Trophoblast cell (in vitro differentiated cells and primary cell): ENCODE measurements at regions not wholly inside any gene's neighbourhood (a gene's known extent, or its start where the extent isn't known, plus 50 kb on each side); places are given as distances from the start of the nearest gene placed in this dataset.

Experiments
- DNase-seq, 2 donors: peaks; one replicate each; pipeline ENCODE4 v3.0.0-alpha.2; 2016
- H2AFZ ChIP-seq: 2 replicates; pipeline ENCODE4 v1.6.1; 2013; ENCODE audit warnings: low read length, moderate library complexity, mild to moderate bottlenecking; ENCODE audit not compliant: insufficient read depth, poor library complexity
- H2AK5ac ChIP-seq: 2 replicates; pipeline ENCODE4 v1.6.1; 2013; ENCODE audit warnings: mild to moderate bottlenecking, low read length
- H2BK120ac ChIP-seq: 2 replicates; pipeline ENCODE4 v1.6.1; 2013; ENCODE audit warnings: low read length, mild to moderate bottlenecking, moderate library complexity; ENCODE audit not compliant: insufficient read depth, poor library complexity
- H2BK12ac ChIP-seq: 2 replicates; pipeline ENCODE4 v1.6.1; 2013; ENCODE audit warnings: mild to moderate bottlenecking, low read length, moderate library complexity
- H2BK5ac ChIP-seq: 2 replicates; pipeline ENCODE4 v1.6.1; 2013; ENCODE audit warnings: low read length, low read depth, moderate library complexity, mild to moderate bottlenecking; ENCODE audit not compliant: poor library complexity
- H3K14ac ChIP-seq: 2 replicates; pipeline ENCODE4 v1.6.1; 2013; ENCODE audit warnings: mild to moderate bottlenecking, low read length
- H3K18ac ChIP-seq: 2 replicates; pipeline ENCODE4 v1.6.1; 2013; ENCODE audit warnings: mild to moderate bottlenecking, low read length
- H3K23ac ChIP-seq: 2 replicates; pipeline ENCODE4 v1.6.1; 2013; ENCODE audit warnings: low read length
- H3K27ac ChIP-seq: 2 replicates; pipeline ENCODE4 v1.5.1; 2013; ENCODE audit warnings: low read depth, mild to moderate bottlenecking, inconsistent platforms, low read length, moderate library complexity
- H3K27me3 ChIP-seq: 2 replicates; pipeline ENCODE4 v1.6.1; 2013; ENCODE audit warnings: inconsistent platforms, mild to moderate bottlenecking, low read length, moderate library complexity; ENCODE audit not compliant: insufficient read depth
- H3K36me3 ChIP-seq, 2 experiments: 1 replicate in 1 of 2; 2 replicates in 1 of 2; pipeline ENCODE4 v1.6.1; 2013; ENCODE audit warnings: low read length in 2 of 2, mild to moderate bottlenecking in 2 of 2, moderate library complexity in 1 of 2; ENCODE audit not compliant: insufficient read depth in 2 of 2, control insufficient read depth in 1 of 2
- H3K4ac ChIP-seq: 2 replicates; pipeline ENCODE4 v1.6.1; 2013; ENCODE audit warnings: low read depth, mild to moderate bottlenecking, low read length, moderate library complexity
- H3K4me1 ChIP-seq, 2 experiments: 1 replicate in 1 of 2; 2 replicates in 1 of 2; pipeline ENCODE4 v1.6.1; 2013; ENCODE audit warnings: low read length in 2 of 2, mild to moderate bottlenecking in 2 of 2, moderate library complexity in 1 of 2; ENCODE audit not compliant: insufficient read depth in 2 of 2, control insufficient read depth in 1 of 2
- H3K4me2 ChIP-seq: 2 replicates; pipeline ENCODE4 v1.6.1; 2013; ENCODE audit warnings: inconsistent platforms, mild to moderate bottlenecking, low read length, moderate library complexity
- H3K4me3 ChIP-seq: 2 replicates; pipeline ENCODE4 v1.5.1; 2013; ENCODE audit warnings: mild to moderate bottlenecking, low read depth, low read length, inconsistent platforms
- H3K79me1 ChIP-seq: one replicate; pipeline ENCODE4 v1.6.1; 2013; ENCODE audit warnings: low read length
- H3K79me2 ChIP-seq: 2 replicates; pipeline ENCODE4 v1.6.1; 2013; ENCODE audit warnings: low read length, mild to moderate bottlenecking; ENCODE audit not compliant: control insufficient read depth, insufficient read depth, poor library complexity
- H3K9ac ChIP-seq: 2 replicates; pipeline ENCODE4 v1.6.1; 2013; ENCODE audit warnings: mild to moderate bottlenecking, low read length
- H3K9me3 ChIP-seq: 2 replicates; pipeline ENCODE4 v1.6.1; 2013; ENCODE audit warnings: low read depth, mild to moderate bottlenecking, control low read depth, inconsistent platforms, low read length; ENCODE audit not compliant: insufficient read depth
- H4K12ac ChIP-seq: 2 replicates; pipeline ENCODE4 v1.6.1; 2013; ENCODE audit warnings: low read depth, mild to moderate bottlenecking, low read length, moderate library complexity
- H4K8ac ChIP-seq: 2 replicates; pipeline ENCODE4 v1.6.1; 2013; ENCODE audit warnings: low read depth, mild to moderate bottlenecking, low read length, moderate library complexity
- H4K91ac ChIP-seq: one replicate; pipeline ENCODE4 v1.6.1; 2013; ENCODE audit warnings: low read depth, mild to moderate bottlenecking, low read length, moderate library complexity
- WGBS: extraction: QIAGEN DNeasy Blood & Tissue Kit; methylation state at CpG from one replicate; pipeline ENCODE4 v1.1.7; 2013; ENCODE audit warnings: missing lambda C conversion rate; ENCODE audit not compliant: insufficient read length, insufficient coverage; ENCODE audit errors: extremely low coverage; 5-methylcytosine and 5-hydroxymethylcytosine counted together

DNA sequence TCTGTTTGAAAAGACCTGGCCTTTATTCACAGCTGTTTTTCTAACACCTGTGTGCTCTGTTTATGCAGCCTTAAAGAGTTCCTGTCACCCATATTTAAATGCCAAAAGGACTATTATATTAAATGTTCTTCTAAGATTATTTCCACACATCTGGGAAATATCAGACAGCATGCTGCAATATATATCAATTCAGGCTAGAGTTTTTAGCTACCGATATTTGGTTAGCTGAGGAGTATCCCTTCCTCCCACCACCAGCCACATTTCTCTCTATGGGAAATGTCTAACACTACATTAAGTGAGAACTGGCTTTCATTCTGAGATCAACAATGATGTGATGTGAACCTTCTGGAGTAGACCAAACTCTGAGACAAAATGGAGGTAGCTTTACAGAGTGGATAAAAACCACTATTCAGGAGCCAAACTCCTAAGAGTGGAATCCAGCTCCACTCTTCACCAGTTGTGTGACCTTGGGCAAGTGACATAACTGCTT lies 509.2 kb downstream of the ZNF608 start:
- no peak for DNase-seq
- Histone ChIP-seq H3K23ac (no peak overlapping the region), H3K9ac (no peak overlapping the region), H3K4me3 (no peak overlapping the region), H3K79me1 (no peaks in the 10 kb centered on the region), H4K91ac (no peak overlapping the region), H3K18ac (no peak overlapping the region), H3K14ac (no peak overlapping the region), H2BK5ac (no peak overlapping the region), H2AK5ac (no peak overlapping the region), H3K4me2 (no peak overlapping the region), H3K9me3 (no peaks in the 10 kb centered on the region), H3K36me3 (no peaks in the 10 kb centered on the region), H3K4me1 (no peaks in the 10 kb centered on the region), H2BK120ac (no peak overlapping the region), H4K12ac (no peak overlapping the region), H4K8ac (no peak overlapping the region), H2AFZ (no peak overlapping the region), H2BK12ac (no peak overlapping the region), H3K4ac (no peak overlapping the region), H3K27ac (no peak overlapping the region), H3K27me3 (no peaks in the 10 kb centered on the region), H3K79me2 (no peaks in the 10 kb centered on the region)
- WGBS: no CpG with 5 or more reads among the region's 1 CpG

GRCh38 chr5:124236361-124237205 lies 509.9 kb downstream of the ZNF608 start:
- no peak overlapping the region for H2BK12ac ChIP-seq
- no peak overlapping the region for H4K12ac ChIP-seq
- H3K9ac ChIP-seq: no peak overlapping the region
- no peak overlapping the region for H2BK120ac ChIP-seq
- no peaks in the 10 kb centered on the region for H3K4me1 ChIP-seq
- DNase-seq: no peak
- no peak overlapping the region for H2BK5ac ChIP-seq
- H3K79me1 ChIP-seq: no peaks in the 10 kb centered on the region
- H4K8ac ChIP-seq: no peak overlapping the region
- no peak overlapping the region for H3K4me3 ChIP-seq
- no peak overlapping the region for H2AFZ ChIP-seq
- H3K36me3 ChIP-seq: no peaks in the 10 kb centered on the region
- WGBS: no CpG with 5 or more reads among the region's 3 CpGs
- H3K27ac ChIP-seq: no peak overlapping the region
- no peak overlapping the region for H3K14ac ChIP-seq
- no peak overlapping the region for H3K23ac ChIP-seq
- H3K27me3 ChIP-seq: no peaks in the 10 kb centered on the region
- H3K18ac ChIP-seq: no peak overlapping the region
- H3K4ac ChIP-seq: no peak overlapping the region
- no peaks in the 10 kb centered on the region for H3K79me2 ChIP-seq
- H3K4me2 ChIP-seq: no peak overlapping the region
- no peaks in the 10 kb centered on the region for H3K9me3 ChIP-seq
- H4K91ac ChIP-seq: no peak overlapping the region
- H2AK5ac ChIP-seq: no peak overlapping the region

- no peak overlapping the region for H3K4me2 ChIP-seq
- DNase-seq: no peak
- no CpG with 5 or more reads among the region's 6 CpGs for WGBS
Observed at GRCh38 chr5:124235576-124235975, 510.9 kb downstream of the ZNF608 start.

DNA sequence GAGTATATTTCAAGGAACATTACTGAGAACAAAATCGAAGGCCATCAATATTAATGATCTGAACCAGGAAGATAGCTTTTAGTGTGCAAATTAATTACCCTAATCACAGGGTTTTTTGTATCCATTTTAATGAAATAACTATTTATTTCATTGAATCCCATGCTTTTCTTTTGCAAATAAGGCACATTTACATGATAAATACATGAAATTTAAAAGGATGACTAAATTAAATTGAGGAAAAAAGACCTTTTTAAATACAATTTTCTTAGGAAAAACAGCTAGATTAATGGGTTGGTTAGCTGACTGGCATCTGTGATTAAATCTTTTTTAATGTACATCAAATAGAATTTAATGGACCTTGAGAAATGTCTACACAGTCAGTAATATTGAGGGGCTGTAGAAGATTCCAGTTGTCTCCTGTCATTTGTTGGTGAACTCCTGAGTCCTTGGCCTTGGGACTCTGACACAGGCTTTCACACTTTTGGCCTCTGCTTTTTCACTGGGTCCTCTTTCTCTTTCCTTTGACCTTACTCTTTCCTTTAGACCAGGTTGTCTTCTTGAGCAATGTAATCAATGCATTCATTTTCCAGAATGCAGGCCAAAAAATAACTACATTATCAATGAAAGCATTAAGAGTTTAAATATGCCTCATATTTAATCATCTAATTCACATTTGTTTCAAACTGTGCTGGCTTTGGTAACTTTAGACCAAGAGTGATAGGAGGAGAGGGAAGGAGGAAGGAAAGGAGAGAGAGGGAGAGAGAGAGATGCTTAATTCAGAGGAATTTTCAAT lies 511.5 kb downstream of the ZNF608 start:
- Histone ChIP-seq H3K14ac (no peak overlapping the region), H3K23ac (no peak overlapping the region), H4K91ac (no peak overlapping the region), H3K27me3 (no peaks in the 10 kb centered on the region), H2BK12ac (no peak overlapping the region), H3K4me2 (no peak overlapping the region), H3K27ac (no peak overlapping the region), H3K79me2 (no peaks in the 10 kb centered on the region), H3K79me1 (no peaks in the 10 kb centered on the region), H2AK5ac (no peak overlapping the region), H3K4me1 (no peaks in the 10 kb centered on the region), H4K12ac (no peak overlapping the region), H3K9me3 (no peaks in the 10 kb centered on the region), H3K18ac (no peak overlapping the region), H2BK5ac (no peak overlapping the region), H2AFZ (no peak overlapping the region), H2BK120ac (no peak overlapping the region), H3K4me3 (no peak overlapping the region), H4K8ac (no peak overlapping the region), H3K36me3 (no peaks in the 10 kb centered on the region), H3K9ac (no peak overlapping the region), H3K4ac (no peak overlapping the region)
- DNase-seq: no peak
- no CpG with 5 or more reads among the region's 1 CpG for WGBS

More at GRCh38 chr5:124235576-124235975, 510.9 kb downstream of the ZNF608 start:
- no peaks in the 10 kb centered on the region for H3K79me1 ChIP-seq
- H3K27ac ChIP-seq: no peak overlapping the region
- no peak overlapping the region for H2AFZ ChIP-seq
- no peak overlapping the region for H3K18ac ChIP-seq
- no peak overlapping the region for H4K12ac ChIP-seq
- H3K14ac ChIP-seq: no peak overlapping the region
- H4K91ac ChIP-seq: no peak overlapping the region
- H3K23ac ChIP-seq: no peak overlapping the region
- no peak overlapping the region for H2BK12ac ChIP-seq
- no peak overlapping the region for H3K4me3 ChIP-seq
- H2BK5ac ChIP-seq: no peak overlapping the region
- no peaks in the 10 kb centered on the region for H3K79me2 ChIP-seq
- H4K8ac ChIP-seq: no peak overlapping the region
- no peaks in the 10 kb centered on the region for H3K36me3 ChIP-seq
- no peaks in the 10 kb centered on the region for H3K4me1 ChIP-seq
- H2BK120ac ChIP-seq: no peak overlapping the region
- H2AK5ac ChIP-seq: no peak overlapping the region
- no peak overlapping the region for H3K9ac ChIP-seq
- H3K9me3 ChIP-seq: no peaks in the 10 kb centered on the region
- H3K4ac ChIP-seq: no peak overlapping the region
- no peaks in the 10 kb centered on the region for H3K27me3 ChIP-seq
